GM19239 (cell line): ENCODE measurements at regions not wholly inside any gene's neighbourhood (a gene's known extent, or its start where the extent isn't known, plus 50 kb on each side); places are given as distances from the start of the nearest gene placed in this dataset.
"Not testable (repeated sequence)": the region's sequence is repeated elsewhere in the genome, so short reads cannot be mapped to it uniquely, and the experiment has no call there.

ENCODE experiments used
- DNase-seq: peaks from one replicate; pipeline ENCODE4 v3.0.0; 2011; ENCODE audit warnings: low spot score; ENCODE audit not compliant: insufficient read length
- FAIRE-seq: peaks from 2 replicates; lab custom pipeline; 2011; peaks lifted over from hg19 to GRCh38; lab: Jason Lieb, UNC

DNA sequence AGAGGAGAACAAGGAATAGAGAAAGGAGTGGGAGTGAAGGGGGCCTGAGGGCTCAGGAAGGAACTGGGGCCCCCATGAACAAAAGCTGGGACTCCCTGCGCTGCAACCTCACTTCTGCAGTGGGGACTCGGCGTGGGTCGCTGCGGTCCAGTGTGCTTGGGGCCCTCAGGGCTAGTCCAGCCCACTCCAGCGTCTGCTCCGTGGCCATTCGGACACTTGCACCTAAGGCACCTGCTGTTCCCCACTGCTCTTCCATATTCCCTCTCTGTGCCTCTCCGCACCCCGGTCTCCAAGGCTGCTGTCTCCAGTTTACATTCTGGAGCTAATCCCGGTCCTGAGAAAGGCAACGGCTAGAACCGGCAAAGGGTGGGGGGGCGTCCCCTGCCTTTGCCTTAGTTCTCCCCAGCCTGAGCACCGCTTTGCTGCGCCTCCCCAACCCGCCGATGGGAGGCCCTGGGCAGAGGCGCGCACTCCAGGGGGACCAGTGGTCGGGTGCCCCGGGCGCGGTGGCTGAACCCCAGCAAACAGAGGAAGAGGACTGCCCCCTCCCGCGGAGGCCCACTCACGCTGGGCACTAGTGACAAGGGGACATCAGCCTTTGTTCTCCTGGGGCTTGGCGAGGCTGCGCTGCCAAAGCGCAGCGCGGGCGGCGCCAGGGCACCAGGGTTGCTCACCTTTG lies 327.7 kb upstream of the F9 start:
- FAIRE-seq (no peak), DNase-seq (no peak)

DNA sequence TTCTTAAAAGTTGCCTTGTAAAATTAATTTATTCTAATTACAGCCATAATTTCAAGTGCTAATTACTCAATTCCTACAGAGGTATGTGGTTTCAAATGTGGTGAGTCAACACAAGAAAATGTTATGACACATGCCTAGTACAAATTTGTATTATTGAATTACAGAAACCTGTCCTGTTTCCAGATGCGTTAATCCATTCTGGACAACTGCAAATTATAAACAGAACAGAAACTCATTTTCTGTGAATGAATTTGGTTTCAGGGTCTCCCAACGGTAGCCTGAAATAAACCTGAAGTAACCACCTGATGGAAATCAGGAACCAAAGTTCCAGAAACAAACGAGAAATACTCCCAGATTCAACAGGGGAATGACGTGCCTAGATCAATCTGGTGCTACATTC lies 328.6 kb upstream of the F9 start:
- FAIRE-seq (no peak), DNase-seq (no peak)

DNA sequence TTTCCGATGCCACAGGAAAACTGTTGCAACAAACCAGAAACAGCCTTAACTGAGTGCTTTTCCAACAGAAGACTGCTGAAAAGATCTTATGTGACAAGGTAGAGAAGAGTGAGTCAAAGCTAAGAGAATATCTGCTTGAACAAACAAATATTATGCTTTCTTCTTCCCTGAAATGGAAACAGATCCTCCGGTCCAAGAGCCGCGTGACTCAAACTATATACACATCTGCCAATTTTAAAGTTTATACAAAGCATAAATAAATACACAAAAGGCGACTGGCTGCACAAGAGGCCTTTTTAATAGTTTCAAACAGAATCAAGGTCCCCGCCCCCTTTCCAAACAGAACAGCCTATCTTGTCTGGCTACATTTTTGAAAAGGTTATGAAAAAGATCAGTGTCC lies 329.7 kb upstream of the F9 start:
- no peak for FAIRE-seq
- DNase-seq = no peak

DNA sequence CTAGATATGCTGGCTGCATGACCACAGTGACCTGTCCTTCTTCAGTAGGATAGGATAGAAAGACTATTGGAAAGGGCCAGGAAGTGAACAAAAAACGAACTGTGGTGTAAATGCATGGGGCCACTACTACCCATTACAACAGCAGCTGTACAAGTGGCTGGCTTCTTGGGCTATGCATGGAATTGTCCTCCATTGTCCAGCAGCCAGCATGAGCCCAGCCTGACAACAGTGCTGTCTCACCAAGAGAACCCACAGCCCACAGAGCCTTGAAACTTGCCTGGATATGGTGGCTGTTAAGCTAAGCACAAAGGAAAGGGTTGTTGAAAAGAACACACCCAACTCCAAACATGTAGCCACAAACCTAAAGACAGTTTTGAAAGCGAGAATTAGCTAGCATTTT lies 330.2 kb upstream of the F9 start:
- no peak for FAIRE-seq
- DNase-seq = no peak

DNA sequence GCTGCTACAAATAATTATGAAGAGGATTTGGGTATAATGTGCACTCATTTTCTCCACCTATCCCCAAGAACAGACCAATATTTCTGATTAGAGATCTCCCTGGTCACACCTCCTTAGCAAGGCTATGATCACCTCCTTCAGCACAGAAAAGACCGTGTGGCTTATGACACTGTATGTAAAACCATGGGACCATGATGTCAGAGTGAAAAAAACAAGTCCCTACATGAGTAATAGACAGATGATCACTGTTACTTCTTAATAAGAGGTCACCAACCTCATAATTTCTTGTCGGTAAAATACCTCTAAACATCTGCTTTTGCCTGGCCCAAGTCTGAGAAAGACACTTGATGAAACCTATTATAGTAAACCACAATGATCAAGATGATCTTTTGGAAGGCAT lies 330.6 kb upstream of the F9 start:
- FAIRE-seq = no peak
- no peak for DNase-seq

DNA sequence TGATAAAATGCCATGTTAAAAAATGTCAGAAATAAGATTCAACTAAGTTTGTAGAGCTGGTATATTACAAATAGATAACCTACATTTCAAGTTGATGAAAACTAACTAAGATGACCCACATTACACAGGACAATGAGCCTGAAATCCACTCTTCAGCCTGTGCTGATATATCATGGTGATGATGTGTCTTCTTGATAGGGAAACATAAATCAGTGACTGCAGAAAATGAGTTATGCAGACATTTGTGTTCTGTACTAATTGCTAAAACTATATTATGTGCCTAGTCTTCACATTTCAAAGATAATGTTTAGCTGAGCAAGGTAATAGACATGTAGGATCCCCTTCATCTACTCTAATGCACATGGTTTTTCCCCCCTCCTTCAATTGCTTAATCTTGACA lies 331.6 kb upstream of the F9 start:
- no peak for FAIRE-seq
- DNase-seq = no peak

DNA sequence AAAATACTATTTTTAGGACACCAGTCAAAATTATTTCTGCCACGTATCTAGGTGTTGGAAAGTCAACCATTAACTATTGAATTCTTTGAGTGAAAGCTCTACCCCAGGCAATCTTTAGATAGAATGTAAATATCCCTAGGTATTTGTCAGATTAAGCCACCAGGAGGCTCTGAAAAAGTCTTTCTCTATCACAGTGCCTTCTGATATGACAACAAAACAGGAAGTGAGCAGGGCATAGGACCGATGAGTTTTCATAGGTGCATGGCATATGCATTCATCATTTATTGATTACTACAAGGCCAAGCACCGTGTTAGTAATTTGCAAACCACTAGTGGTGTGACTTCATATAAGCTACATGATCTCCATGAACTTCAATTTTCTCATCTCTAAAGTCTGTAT lies 333.6 kb upstream of the F9 start:
- FAIRE-seq (no peak), DNase-seq (no peak)

DNA sequence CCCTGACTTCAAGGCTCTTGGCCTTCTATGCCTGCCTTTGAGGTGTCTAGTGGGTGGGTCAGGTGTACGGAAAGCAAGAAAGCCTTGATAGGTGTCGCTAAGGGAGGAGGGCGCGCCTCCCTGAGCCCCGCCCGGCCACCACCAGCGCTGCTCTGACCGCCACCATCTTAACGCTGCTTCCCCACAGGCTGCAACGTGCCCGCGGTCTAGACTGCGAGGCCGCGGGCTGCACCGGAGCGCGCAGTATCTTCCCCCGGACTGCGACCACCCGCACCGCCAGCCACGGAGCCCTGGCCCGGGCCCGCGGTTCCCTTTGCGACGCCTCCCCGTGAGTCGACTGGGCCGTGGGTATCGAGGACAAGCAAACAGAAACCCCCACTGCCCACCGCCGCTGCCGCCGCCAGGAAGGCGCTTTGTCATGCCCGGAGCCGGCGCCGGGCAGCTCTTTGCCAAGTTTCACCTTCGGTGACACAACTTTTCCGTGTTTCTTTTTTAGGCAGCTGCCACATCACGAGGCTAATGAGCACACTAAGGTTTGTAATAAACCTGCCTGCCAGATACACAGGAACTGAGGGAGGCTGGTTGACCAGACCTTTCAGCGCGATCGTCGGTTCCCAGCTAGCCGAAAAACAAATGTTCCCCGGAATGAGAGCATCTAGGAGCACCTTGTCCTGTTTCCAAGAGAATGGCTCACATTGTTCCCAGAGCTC lies 335.8 kb upstream of the F9 start:
- no peak for DNase-seq
- FAIRE-seq = no peak

DNA sequence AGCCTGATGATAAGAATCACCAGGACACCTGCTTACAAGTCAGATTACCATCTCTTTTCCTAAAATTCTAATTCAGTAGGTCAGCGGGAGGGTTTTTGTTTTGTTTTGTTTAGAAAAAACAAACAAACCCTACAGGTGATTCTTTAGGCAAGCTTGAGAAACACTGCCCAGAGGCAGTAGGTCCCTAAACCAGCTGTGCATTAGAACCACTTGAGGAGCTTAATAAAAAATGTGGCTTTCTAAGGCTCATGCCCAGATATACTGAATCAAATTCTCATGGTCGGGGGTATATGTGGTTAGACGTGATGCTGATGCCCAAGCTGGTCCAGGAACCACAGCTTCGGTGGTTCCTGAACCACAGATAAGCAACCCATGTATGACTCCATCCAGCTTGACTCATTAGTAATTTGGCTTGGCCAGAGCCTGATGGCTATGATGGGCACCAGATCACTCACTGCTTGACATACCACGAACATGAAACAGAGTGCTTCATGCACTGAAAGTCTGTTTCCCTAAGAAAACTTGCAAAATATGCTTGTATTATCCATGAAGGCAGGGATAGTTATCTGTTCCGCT lies 338.1 kb upstream of the F9 start:
- DNase-seq = no peak

DNA sequence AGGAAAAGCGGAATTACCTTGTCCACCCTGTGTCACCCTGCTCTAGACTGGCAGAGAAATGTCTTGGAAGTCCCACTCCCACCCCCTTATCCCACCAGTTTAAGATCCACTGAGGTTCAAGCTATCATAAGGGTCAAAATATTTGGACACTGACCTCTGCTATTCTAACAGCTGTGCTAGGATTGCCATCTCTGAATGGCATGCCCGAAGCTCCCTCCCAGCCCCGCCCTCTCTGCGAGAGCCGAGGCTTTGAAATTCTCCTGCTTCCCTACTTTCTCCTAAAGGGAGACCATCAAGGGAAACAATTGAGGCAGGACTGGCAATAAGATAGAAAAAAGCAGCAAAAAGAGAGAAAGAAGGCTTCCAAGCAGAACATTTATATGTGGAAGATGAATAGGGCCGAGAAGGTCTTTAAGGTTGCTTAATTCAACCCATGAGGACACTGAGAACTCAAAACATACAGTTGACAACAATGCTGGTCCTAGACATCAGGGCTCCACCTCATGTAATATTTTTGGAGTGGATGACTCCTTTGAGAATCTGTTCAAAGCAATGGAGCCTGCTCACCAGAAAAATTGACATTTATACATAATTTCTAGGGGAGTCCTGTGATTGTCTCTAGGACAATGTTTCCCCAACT lies 338.7 kb upstream of the F9 start:
- DNase-seq = no peak
- no peak for FAIRE-seq

More for the DNA sequence above, 338.1 kb upstream of the F9 start:
- FAIRE-seq = no peak

DNA sequence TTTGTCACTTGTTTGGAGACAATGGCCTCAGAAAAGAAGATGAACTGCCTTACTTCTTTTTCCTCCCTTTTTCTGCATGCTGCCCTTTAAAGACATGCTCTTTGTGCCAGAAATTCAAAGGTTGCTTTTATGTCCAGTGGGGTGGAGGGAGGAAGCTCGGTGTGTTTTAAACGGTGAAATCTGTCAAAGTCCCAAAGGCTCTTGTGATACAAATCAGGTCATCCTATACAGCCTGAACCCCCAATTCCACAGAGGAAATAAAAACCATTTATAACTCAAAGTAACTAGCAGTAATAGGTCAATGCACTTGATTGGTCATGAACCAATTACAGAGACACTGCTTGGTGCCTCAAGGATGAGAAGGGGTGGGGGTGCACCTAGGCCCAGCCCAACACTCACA lies 339.3 kb upstream of the F9 start:
- DNase-seq (no peak), FAIRE-seq (no peak)

DNA sequence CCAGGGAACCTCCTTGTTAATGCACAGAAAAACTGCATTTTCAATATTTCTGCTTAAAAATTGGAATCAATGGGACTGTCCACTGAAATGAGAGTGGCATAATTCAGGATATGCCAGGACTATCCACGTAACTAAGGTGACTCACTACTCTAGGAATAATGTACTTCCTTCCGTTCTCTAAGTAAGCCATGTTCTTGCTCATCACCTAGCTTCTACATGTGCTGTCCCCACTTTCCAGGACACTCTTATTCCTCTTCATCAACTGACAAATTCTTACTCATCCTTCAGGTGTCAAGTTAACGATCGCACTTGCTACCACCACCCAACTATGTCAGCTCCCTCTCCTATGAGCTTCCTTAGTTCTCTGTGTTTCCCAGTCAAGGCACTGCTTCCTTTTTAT lies 342.8 kb upstream of the F9 start:
- DNase-seq (no peak), FAIRE-seq (no peak)

DNA sequence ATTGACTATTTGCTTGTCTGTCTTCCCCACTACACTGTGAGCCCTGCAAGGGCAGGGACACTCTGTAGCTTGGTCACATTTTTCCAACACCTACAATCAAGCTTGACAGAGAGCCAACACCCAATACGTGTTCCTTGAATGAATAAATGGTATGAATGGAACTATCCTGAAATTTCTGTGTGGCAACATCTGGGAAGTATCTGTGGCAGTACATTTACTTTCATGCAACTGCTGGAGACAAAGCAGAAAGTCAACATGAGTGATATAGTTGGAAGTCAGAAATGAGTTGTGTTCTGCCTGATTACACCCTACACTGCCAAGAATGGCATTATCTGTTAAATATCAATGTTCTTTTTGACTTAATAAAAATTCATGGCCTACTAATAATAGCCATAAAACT lies 343.5 kb upstream of the F9 start:
- no peak for FAIRE-seq

DNA sequence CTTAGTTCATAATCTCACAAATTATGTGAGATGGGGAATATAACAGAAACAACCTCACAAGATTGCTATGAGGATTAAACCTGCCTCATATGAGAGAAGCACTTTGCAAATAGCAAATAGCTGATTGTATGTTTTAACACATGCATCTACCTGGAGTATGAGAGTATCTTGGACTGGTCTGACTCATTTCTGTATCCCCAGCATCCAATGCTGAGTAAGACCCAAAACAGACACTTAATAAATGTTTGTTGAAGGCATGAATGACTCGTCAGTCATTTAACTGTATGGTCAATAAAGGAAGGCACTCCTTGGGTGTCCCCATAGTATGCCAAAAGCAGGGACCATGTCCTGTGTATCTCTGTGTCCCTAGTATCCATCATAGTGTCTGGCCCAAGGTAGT lies 350.9 kb upstream of the F9 start:
- no peak for DNase-seq
- FAIRE-seq = no peak

More for the DNA sequence above, 343.5 kb upstream of the F9 start:
- no peak for DNase-seq

DNA sequence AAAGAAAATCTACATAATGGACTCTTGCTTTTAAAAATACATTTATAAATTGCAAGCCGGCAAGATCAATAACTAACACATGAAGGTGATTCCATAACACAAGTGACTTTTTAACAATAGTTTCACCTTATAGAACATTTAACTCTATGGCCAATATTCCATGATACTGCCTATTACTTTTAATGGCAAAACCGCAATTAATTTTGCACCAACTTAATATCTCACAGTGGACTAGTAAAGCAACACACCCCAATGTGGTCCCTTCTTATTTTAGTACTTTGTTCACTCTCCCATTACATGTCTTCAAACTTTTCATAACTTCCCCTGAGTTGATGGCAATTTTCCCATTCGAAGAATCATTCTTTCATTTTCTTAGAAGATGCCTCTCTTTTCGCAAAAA lies 351.6 kb upstream of the F9 start:
- DNase-seq = no peak
- FAIRE-seq = no peak

DNA sequence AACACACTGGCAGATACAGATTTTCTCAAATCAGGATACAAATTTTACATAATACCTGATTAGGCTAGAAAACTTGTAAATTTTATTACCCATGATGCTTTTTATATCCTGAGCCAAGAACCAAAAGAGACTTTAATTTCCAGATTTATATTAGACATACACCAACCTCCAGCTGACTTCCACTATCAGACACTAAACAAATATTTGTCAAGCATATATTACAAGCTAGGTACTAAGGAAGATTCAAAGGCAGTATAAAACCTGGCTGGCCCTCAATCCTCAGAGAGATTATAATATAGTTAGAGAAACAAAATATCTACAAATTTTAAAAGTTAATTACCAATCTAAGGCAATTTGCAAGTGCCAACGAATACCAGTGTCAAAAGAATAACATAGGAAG lies 357.8 kb upstream of the F9 start:
- DNase-seq (no peak), FAIRE-seq (no peak)

DNA sequence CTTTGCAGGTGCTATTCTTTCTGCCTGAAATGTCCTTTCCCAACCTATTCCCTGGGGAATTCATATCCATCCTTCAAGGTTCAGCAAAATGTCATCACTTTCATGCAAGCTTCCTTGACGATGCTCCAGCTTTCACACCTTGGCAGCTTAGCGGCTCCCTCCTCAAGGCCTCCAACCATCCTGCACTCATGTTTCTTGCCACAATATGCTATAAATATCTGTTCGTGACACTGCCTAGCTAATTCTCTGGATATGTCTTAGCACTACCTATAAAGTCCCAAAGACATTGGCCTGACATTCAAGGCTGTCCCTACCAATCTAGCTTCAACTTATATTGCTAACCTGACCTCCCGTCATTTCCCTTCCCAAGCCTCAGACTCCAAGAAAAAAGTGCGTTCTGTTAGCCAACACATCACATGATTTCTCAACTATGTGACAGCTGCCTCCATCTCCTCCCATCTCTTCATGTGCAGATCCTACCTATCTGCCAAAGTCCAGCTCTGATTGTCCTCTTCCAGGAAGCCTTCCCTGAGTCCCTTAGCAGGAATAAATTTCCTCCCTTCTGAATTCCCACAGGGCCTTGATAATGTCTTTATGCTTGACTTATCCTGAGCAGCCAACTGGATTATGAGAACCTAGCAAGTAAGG lies 359.9 kb upstream of the F9 start:
- no peak for DNase-seq
- FAIRE-seq = no peak

DNA sequence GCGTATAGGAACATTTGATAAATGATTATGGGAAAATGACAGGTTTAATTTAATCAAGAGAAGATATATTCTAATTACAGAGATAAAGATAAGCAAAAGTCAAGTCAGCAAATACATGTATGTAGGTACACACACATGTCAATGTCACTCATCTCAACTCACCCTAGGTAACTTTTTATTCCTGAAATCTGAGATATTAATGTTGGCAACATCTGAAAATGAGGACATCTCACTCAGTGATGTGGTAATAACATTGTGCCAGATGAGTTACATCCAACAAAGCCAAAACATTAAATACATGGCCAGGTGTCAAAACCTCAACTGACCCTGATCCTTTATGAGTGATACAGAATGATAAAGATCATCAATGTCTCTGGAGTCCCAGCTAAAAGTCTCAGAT lies 363.3 kb upstream of the F9 start:
- DNase-seq (no peak), FAIRE-seq (no peak)

DNA sequence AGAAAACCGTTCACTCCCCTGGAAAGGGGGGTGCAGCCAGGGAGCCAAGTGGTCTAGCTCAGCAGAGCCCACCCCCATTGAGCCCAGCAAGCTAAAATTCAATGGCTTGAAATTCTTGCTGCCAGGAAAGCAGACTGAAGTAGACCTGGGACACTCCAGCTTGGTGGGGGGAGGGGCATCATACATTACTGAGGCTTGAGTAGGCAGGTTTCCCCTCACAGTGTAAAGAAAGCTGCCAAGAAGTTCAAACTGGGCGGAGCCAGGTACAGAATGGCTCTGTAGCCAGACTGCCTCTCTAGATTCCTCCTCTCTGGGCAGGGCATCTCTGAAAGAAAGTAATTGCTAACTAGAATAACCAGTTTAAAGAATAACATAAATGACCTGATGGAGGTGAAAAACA lies 372.3 kb upstream of the F9 start:
- FAIRE-seq (no peak), DNase-seq (no peak)

DNA sequence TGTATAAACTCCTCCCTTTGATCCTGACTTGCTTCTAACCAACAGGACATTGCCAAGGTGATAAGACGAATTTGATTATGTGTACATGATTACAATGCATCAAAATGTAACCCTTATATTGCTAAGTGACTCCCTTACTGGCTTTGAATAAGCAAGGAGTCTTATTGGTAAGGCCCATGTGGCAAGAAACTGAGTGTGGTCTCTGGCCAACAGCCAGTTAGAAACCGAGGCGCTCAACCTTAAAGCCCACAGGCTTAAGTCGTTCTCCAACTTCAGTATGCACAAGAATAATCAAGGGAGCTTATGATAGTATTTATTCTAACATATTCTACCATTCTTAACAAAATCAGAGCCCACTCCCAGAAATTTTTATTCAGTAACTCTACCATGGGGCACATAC lies 374.2 kb upstream of the F9 start:
- DNase-seq = no peak
- no peak for FAIRE-seq

DNA sequence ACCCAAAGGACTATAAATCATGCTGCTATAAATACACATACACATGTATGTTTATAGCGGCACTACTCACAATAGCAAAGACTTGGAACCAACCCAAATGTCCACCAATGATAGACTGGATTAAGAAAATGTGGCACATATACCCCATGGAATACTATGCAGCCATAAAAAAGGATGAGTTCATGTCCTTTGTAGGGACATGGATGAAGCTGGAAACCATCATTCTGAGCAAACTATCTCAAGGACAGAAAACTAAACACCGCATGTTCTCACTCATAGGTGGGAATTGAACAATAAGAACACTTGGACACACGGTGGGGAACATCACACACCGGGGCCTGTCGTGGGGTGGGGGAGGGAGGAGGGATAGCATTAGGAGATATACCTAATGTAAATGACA lies 383.9 kb upstream of the F9 start:
- not testable (repeated sequence) for DNase-seq, FAIRE-seq
